Glutamatergic neuron (in vitro differentiated cells): ENCODE measurements at regions not wholly inside any gene's neighbourhood (a gene's known extent, or its start where the extent isn't known, plus 50 kb on each side); places are given as distances from the start of the nearest gene placed in this dataset.
"Not testable (repeated sequence)": the region's sequence is repeated elsewhere in the genome, so short reads cannot be mapped to it uniquely, and the experiment has no call there.

ENCODE experiments used
- DNase-seq: peaks from one replicate; pipeline ENCODE4 v3.0.0; 2022
- H3K27ac Mint-ChIP-seq: one replicate; pipeline ENCODE4 v1.8.0; 2020; ENCODE audit warnings: mild to moderate bottlenecking, mixed read lengths, inconsistent platforms; ENCODE audit not compliant: unreplicated experiment
- H3K27me3 Mint-ChIP-seq: one replicate; pipeline ENCODE4 v1.8.0; 2020; ENCODE audit warnings: mild to moderate bottlenecking, moderate library complexity, mixed read lengths, inconsistent platforms; ENCODE audit not compliant: unreplicated experiment
- H3K36me3 Mint-ChIP-seq: one replicate; pipeline ENCODE4 v1.8.0; 2020; ENCODE audit warnings: mild to moderate bottlenecking, mixed read lengths, inconsistent platforms; ENCODE audit not compliant: unreplicated experiment
- H3K4me1 Mint-ChIP-seq: one replicate; pipeline ENCODE4 v1.8.0; 2020; ENCODE audit warnings: mild to moderate bottlenecking, low read depth, mixed read lengths, inconsistent platforms; ENCODE audit not compliant: unreplicated experiment
- H3K4me3 Mint-ChIP-seq: one replicate; pipeline ENCODE4 v1.8.0; 2020; ENCODE audit warnings: mild to moderate bottlenecking, mixed read lengths, inconsistent platforms; ENCODE audit not compliant: unreplicated experiment
- H3K9me3 Mint-ChIP-seq: one replicate; pipeline ENCODE4 v1.8.0; 2020; ENCODE audit warnings: mild to moderate bottlenecking, moderate library complexity, mixed read lengths, inconsistent platforms; ENCODE audit not compliant: unreplicated experiment
- CTCF ChIP-seq: fragments of 200-600 bp; sonication (generic); IDR thresholded peaks from one replicate; pipeline ENCODE4 v1.5.0; 2021; ENCODE audit not compliant: partially characterized antibody, unreplicated experiment

GRCh38 chr4:79575709-79576428 is 167.8 kb upstream of the GK2 start:
- no peak for TF ChIP-seq CTCF
- H3K27me3 Mint-ChIP-seq, result peaks cover 2% of the 10 kb centered on the region
- H3K27ac Mint-ChIP-seq, result no peak overlapping the region
- H3K4me1 Mint-ChIP-seq, result peaks cover 11% of the 10 kb centered on the region
- H3K4me3 Mint-ChIP-seq, result no peak overlapping the region
- no peaks in the 10 kb centered on the region for H3K36me3 Mint-ChIP-seq
- no peaks in the 10 kb centered on the region for H3K9me3 Mint-ChIP-seq
- DNase-seq, result no peak

- Mint-ChIP-seq H3K27me3 (peaks cover 2% of the 10 kb centered on the region), H3K9me3 (no peaks in the 10 kb centered on the region), H3K4me3 (no peak overlapping the region), H3K4me1 (peaks cover 11% of the 10 kb centered on the region), H3K27ac (no peak overlapping the region), H3K36me3 (no peaks in the 10 kb centered on the region)
- TF ChIP-seq CTCF, result no peak
- no peak for DNase-seq
Measured at GRCh38 chr4:79574741-79575451, 166.9 kb upstream of the GK2 start.

- H3K4me3 Mint-ChIP-seq, result no peak overlapping the region
- no peaks in the 10 kb centered on the region for H3K4me1 Mint-ChIP-seq
- peaks cover 2% of the 10 kb centered on the region for H3K9me3 Mint-ChIP-seq
- no peak overlapping the region for H3K27ac Mint-ChIP-seq
- no peak for TF ChIP-seq CTCF
- no peak for DNase-seq
- no peaks in the 10 kb centered on the region for H3K36me3 Mint-ChIP-seq
- no peaks in the 10 kb centered on the region for H3K27me3 Mint-ChIP-seq
Measured at GRCh38 chr4:79563219-79563618, 155.2 kb upstream of the GK2 start.

GRCh38 chr4:79561751-79562150 is 153.7 kb upstream of the GK2 start:
- Mint-ChIP-seq H3K27me3 (no peaks in the 10 kb centered on the region), H3K4me1 (no peaks in the 10 kb centered on the region), H3K27ac (no peak overlapping the region), H3K36me3 (no peaks in the 10 kb centered on the region), H3K9me3 (peaks cover 2% of the 10 kb centered on the region), H3K4me3 (no peak overlapping the region)
- no peak for DNase-seq
- no peak for TF ChIP-seq CTCF

GRCh38 chr4:79559398-79559797 is 151.4 kb upstream of the GK2 start:
- not testable (repeated sequence) for H3K36me3 Mint-ChIP-seq, H3K4me3 Mint-ChIP-seq, DNase-seq, H3K27ac Mint-ChIP-seq, H3K27me3 Mint-ChIP-seq, H3K4me1 Mint-ChIP-seq, H3K9me3 Mint-ChIP-seq
